RWPE2 (cell line): ENCODE measurements at regions not wholly inside any gene's neighbourhood (a gene's known extent, or its start where the extent isn't known, plus 50 kb on each side); places are given as distances from the start of the nearest gene placed in this dataset.

Source experiments
- ATAC-seq: fragments of 200-7000 bp; cut with Tn5 transposase; 3 replicates; pipeline ENCODE4 v1.9.1; 2021; ENCODE audit warnings: low read depth
- DNase-seq: peaks from one replicate; pipeline ENCODE4 v3.0.0-alpha.2; 2020; ENCODE audit warnings: low spot score
- H3K27ac ChIP-seq: fragments of 450-650 bp; 2 replicates; pipeline ENCODE4 v1.5.1; 2017; ENCODE audit warnings: mild to moderate bottlenecking; ENCODE audit not compliant: poor library complexity, severe bottlenecking
- H3K27me3 ChIP-seq: fragments of 250-450 bp; sonication (Bioruptor Pico); 2 replicates; pipeline ENCODE4 v1.5.1; 2021; ENCODE audit warnings: mild to moderate bottlenecking, moderate library complexity; ENCODE audit not compliant: insufficient read depth, poor library complexity, severe bottlenecking
- H3K36me3 ChIP-seq: fragments of 250-450 bp; sonication (Bioruptor Pico); 2 replicates; pipeline ENCODE4 v1.5.1; 2020; ENCODE audit warnings: low read depth, mild to moderate bottlenecking, moderate library complexity
- H3K4me1 ChIP-seq: fragments of 250-450 bp; sonication (Bioruptor Pico); 2 replicates; pipeline ENCODE4 v1.5.1; 2021; ENCODE audit warnings: mild to moderate bottlenecking, moderate library complexity; ENCODE audit not compliant: insufficient read depth, poor library complexity, severe bottlenecking
- H3K4me3 ChIP-seq: fragments of 250-450 bp; sonication (Bioruptor Pico); 2 replicates; pipeline ENCODE4 v1.5.1; 2021; ENCODE audit warnings: mild to moderate bottlenecking, moderate library complexity; ENCODE audit not compliant: severe bottlenecking
- H3K9me3 ChIP-seq: fragments of 250-450 bp; sonication (Bioruptor Pico); 2 replicates; pipeline ENCODE4 v1.5.1; 2021; ENCODE audit warnings: mild to moderate bottlenecking, moderate library complexity; ENCODE audit not compliant: severe bottlenecking
- TF ChIP-seq, protein P1 (sequence below): fragments of 450-650 bp; IDR thresholded peaks from one replicate; pipeline ENCODE4 v1.5.1; 2017; ENCODE audit warnings: mild to moderate bottlenecking, moderate library complexity; ENCODE audit not compliant: poor library complexity, severe bottlenecking

DNA sequence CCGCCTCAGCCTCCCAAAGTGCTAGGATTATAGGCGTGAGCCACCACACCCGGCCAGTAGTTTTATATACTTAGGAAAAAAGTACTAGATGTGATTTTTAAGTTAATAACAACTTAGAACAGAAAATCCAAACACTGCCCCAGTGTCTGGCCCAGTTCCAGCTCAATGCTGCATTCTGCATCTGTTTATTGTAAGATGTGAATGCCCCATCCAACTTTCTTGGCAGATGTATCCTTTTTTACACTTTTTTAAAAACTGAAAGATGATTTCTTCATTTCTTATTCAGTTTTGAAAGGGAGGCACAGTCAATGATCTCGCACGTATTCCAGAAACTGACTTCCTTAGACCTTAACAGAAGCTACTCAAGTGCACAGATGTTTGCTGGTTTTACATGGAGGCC is 85.6 kb upstream of the SRSF6 start:
- no peaks in the 10 kb centered on the region for H3K9me3 ChIP-seq
- peaks cover 42% of the 10 kb centered on the region for H3K27me3 ChIP-seq
- TF ChIP-seq, protein P1, sequence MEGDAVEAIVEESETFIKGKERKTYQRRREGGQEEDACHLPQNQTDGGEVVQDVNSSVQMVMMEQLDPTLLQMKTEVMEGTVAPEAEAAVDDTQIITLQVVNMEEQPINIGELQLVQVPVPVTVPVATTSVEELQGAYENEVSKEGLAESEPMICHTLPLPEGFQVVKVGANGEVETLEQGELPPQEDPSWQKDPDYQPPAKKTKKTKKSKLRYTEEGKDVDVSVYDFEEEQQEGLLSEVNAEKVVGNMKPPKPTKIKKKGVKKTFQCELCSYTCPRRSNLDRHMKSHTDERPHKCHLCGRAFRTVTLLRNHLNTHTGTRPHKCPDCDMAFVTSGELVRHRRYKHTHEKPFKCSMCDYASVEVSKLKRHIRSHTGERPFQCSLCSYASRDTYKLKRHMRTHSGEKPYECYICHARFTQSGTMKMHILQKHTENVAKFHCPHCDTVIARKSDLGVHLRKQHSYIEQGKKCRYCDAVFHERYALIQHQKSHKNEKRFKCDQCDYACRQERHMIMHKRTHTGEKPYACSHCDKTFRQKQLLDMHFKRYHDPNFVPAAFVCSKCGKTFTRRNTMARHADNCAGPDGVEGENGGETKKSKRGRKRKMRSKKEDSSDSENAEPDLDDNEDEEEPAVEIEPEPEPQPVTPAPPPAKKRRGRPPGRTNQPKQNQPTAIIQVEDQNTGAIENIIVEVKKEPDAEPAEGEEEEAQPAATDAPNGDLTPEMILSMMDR, result no peak
- no peak overlapping the region for H3K4me3 ChIP-seq
- H3K36me3 ChIP-seq, result no peaks in the 10 kb centered on the region
- no peaks in the 10 kb centered on the region for H3K4me1 ChIP-seq
- no peak for DNase-seq
- ATAC-seq, result no peak
- H3K27ac ChIP-seq, result no peak overlapping the region

DNA sequence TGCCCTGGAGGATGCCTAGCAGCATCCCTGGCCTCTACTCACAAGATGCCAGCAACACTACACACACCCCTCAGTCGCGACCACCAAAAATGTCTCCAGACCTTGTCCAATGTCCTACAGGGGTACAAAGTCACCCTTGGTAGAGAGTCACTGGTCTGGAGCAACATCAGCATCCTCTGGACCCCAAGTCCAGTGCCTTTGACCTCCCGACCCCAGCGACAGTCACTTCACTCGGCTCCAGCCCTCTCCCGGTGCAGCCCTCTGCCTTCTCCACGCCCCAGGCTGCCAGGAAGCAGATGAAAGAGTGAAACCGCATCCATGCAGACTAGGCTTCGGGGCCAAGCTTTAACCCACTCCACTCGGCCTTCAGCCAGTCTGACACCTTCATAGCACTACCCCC is 92.0 kb upstream of the SRSF6 start:
- H3K4me1 ChIP-seq, result no peaks in the 10 kb centered on the region
- ATAC-seq (no peak; the same call in 2 of the 3 replicates), DNase-seq (peak; percentile 70)
- no peaks in the 10 kb centered on the region for H3K36me3 ChIP-seq
- H3K9me3 ChIP-seq, result no peaks in the 10 kb centered on the region
- peaks cover 32% of the 10 kb centered on the region for H3K27me3 ChIP-seq
- TF ChIP-seq, protein P1, result no peak
- no peak overlapping the region for H3K4me3 ChIP-seq
- H3K27ac ChIP-seq, result no peak overlapping the region

DNA sequence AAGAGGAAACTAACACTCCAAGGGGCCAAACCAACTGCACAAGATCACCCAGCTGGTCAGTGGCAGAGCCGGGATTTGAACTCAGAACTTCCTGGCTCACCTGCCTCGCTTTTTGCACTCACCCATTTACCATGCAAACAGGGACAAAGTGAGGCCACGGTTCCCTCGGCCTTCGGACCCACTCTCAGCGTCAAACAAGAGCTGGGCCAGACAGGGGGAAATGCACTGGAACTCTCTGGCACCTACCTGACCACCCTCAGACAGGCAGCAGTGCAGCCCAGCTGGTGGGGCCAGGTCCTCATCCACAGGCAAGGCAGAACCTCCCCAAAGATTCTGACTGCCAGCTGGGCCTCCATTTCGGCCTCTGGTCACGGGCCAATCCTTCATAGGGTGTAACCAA is 93.7 kb upstream of the SRSF6 start:
- peaks cover 32% of the 10 kb centered on the region for H3K27me3 ChIP-seq
- H3K27ac ChIP-seq, result no peak overlapping the region
- no peaks in the 10 kb centered on the region for H3K4me1 ChIP-seq
- no peak overlapping the region for H3K4me3 ChIP-seq
- ATAC-seq (no peak), DNase-seq (peak; percentile 64)
- TF ChIP-seq, protein P1, result no peak
- no peaks in the 10 kb centered on the region for H3K36me3 ChIP-seq
- H3K9me3 ChIP-seq, result no peaks in the 10 kb centered on the region

DNA sequence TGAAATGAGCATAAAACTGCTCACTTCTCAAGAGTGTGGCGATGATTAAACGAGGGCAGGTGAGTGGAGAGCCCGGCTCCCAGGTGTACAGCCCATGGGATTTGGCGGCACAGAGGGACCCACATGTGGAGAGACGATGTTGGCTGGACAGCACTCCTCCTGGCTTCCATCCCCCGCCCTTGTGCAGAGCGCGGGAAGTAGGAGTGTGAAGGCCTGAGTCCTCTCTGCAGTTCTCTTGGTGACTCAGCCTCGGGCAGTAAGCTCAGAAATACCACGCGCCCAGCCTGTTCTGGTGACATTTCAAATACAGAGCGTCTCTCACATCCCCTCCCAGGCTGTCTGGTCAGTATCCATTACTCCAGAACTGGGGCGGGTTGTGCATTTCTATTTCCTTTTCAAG is 94.2 kb upstream of the SRSF6 start:
- H3K27me3 ChIP-seq, result peaks cover 31% of the 10 kb centered on the region
- H3K4me1 ChIP-seq, result no peaks in the 10 kb centered on the region
- ATAC-seq, result 0 out of 3 replicates have a peak, but pooled peaks have one; percentile 7
- H3K4me3 ChIP-seq, result no peak overlapping the region
- no peaks in the 10 kb centered on the region for H3K9me3 ChIP-seq
- no peaks in the 10 kb centered on the region for H3K36me3 ChIP-seq
- no peak overlapping the region for H3K27ac ChIP-seq
- TF ChIP-seq, protein P1, result no peak
- peak; percentile 73 for DNase-seq

DNA sequence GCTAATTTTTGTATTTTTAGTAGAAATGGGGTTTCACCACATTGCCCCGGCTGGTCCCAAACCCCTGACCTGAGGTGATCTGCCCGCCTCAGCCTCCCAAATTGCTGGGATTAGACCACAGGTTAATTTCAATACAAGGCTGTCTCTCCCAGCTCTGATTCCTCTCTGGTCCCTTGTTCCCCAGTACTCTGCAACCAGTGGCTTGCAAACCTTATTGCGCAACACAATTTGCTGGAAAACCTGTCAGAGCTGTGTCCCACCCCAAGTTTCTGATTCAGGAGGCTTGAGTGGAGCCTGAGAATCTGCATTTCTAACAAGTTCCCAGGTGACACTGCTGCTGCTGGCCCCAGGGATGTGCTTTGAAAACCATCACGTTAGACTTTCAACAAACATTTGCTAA is 96.2 kb upstream of the SRSF6 start:
- Histone ChIP-seq H3K4me1 (no peaks in the 10 kb centered on the region), H3K36me3 (no peaks in the 10 kb centered on the region), H3K9me3 (no peaks in the 10 kb centered on the region), H3K4me3 (no peak overlapping the region), H3K27me3 (peaks cover 14% of the 10 kb centered on the region), H3K27ac (no peak overlapping the region)
- TF ChIP-seq, protein P1, result no peak
- DNase-seq (peak; percentile 48), ATAC-seq (no peak)
